ENCODE measurements at regions not wholly inside any gene's neighbourhood (a gene's known extent, or its start where the extent isn't known, plus 50 kb on each side); places are given as distances from the start of the nearest gene placed in this dataset.

DNA sequence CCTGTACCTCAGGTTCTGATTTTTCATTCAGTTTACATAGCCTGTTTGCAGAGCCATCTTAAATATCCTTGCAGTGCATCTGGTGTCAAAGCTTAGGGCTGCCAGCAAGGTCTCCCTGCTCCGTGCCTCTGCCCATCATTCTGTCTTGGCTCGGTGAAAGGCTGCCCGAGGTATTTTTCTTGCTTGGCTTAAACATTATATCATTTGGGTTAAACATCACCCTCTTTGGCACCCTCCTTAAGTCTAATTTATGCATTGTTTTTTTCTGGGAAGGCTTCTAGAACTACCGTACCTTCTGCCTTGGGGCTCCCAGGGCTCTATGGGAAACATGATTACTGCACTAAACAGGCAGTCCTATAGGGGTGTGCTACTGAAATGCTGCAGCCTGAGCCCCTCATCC lies 158.6 kb upstream of the CELF4 start:
- no peak for TF ChIP-seq CTCF (IDR thresholded peaks at IDR 0.05; ENCODE audit: control extremely low read depth in 1 of 3, insufficient read depth in 1 of 3, low read depth in 1 of 3, low read length in 3 of 3)
- TF ChIP-seq CEBPB (IDR thresholded peaks at IDR 0.05; ENCODE audit: low read depth, low read length): no peak
- TF ChIP-seq POU5F1 (IDR thresholded peaks at IDR 0.05; ENCODE audit: low read depth, low read length): no peak
- TF ChIP-seq POLR2AphosphoS5 (IDR thresholded peaks at IDR 0.05; ENCODE audit: low read depth, low read length): no peak
- TF ChIP-seq EP300 (IDR thresholded peaks at IDR 0.05; ENCODE audit: borderline replicate concordance in 1 of 2, low read depth in 2 of 2, low read length in 2 of 2): no peak
- no peak for TF ChIP-seq POLR2A (IDR thresholded peaks at IDR 0.05; ENCODE audit: control extremely low read depth in 1 of 2, low read depth in 2 of 2, low read length in 2 of 2)
- no peak for TF ChIP-seq SRF (IDR thresholded peaks at IDR 0.05; ENCODE audit: low read depth, low read length)
- no peak for TF ChIP-seq MAX (IDR thresholded peaks at IDR 0.05)
- TF ChIP-seq JUN (IDR thresholded peaks at IDR 0.05; ENCODE audit: low read depth, low read length): no peak
- no peak for TF ChIP-seq E2F6 (IDR thresholded peaks at IDR 0.05)
- TF ChIP-seq CHD1 (IDR thresholded peaks at IDR 0.05; ENCODE audit: low read depth, low read length): no peak

All from H1 (cell line).